Mammary epithelial cell (primary cell): ENCODE measurements at regions not wholly inside any gene's neighbourhood (a gene's known extent, or its start where the extent isn't known, plus 50 kb on each side); places are given as distances from the start of the nearest gene placed in this dataset.

Source experiments
- EZH2 ChIP-seq: IDR thresholded peaks from 2 replicates; pipeline ENCODE4 v1.6.1; 2012; ENCODE audit warnings: low read length, inconsistent platforms, borderline replicate concordance
- TF ChIP-seq, protein P1 (sequence below), 2 donors: IDR thresholded peaks in 1 of 2; conservative IDR thresholded peaks in 1 of 2; 2 replicates each; pipeline ENCODE4 v1.5.1; 2011 to 2012; ENCODE audit warnings: inconsistent platforms in 2 of 2, low read length in 2 of 2, mild to moderate bottlenecking in 2 of 2, control low read depth in 1 of 2, low read depth in 1 of 2; ENCODE audit not compliant: insufficient read depth in 1 of 2; ENCODE audit errors: extremely low read depth in 1 of 2

DNA sequence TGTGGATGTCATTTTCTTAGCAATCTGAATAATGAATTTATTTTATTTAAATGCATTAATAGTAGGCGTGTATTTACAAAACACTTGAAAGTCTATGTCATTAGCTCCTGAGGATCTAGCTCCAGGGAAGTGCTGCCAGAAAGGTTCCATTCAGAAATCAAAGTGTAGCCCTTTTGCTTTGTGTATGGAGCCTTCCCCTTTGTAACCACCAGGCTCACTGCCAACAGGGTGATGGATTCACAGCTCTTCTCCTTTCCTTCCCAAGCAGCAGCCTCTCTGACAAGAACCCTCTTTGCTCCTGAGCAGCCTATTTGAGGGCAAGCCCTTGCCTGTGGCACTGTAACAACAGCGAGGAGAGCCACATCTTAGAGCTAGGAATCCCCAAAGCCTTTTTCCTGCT lies 286.0 kb upstream of the RASGEF1B start:
- TF ChIP-seq, protein P1, sequence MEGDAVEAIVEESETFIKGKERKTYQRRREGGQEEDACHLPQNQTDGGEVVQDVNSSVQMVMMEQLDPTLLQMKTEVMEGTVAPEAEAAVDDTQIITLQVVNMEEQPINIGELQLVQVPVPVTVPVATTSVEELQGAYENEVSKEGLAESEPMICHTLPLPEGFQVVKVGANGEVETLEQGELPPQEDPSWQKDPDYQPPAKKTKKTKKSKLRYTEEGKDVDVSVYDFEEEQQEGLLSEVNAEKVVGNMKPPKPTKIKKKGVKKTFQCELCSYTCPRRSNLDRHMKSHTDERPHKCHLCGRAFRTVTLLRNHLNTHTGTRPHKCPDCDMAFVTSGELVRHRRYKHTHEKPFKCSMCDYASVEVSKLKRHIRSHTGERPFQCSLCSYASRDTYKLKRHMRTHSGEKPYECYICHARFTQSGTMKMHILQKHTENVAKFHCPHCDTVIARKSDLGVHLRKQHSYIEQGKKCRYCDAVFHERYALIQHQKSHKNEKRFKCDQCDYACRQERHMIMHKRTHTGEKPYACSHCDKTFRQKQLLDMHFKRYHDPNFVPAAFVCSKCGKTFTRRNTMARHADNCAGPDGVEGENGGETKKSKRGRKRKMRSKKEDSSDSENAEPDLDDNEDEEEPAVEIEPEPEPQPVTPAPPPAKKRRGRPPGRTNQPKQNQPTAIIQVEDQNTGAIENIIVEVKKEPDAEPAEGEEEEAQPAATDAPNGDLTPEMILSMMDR (conservative IDR thresholded peaks at IDR 0.05 in 1 of 2, IDR thresholded peaks at IDR 0.05 in 1 of 2; ENCODE audit: extremely low read depth in 1 of 2, insufficient read depth in 1 of 2, low read depth in 1 of 2, low read length in 2 of 2) = no peak
- TF ChIP-seq EZH2 = no peak
